ENCODE measurements at regions not wholly inside any gene's neighbourhood (a gene's known extent, or its start where the extent isn't known, plus 50 kb on each side); places are given as distances from the start of the nearest gene placed in this dataset.

GRCh38 chr6:159533016-159533415 lies 160.0 kb downstream of the SOD2 start:
- no peak for TF ChIP-seq CTCF (IDR thresholded peaks at IDR 0.05)
- TF ChIP-seq POLR2A (IDR thresholded peaks at IDR 0.05): no peak
